HG03457 (cell line): ENCODE measurements at regions not wholly inside any gene's neighbourhood (a gene's known extent, or its start where the extent isn't known, plus 50 kb on each side); places are given as distances from the start of the nearest gene placed in this dataset.

Experiments
- ATAC-seq: cut with Tn5 transposase; IDR thresholded peaks from one replicate; pipeline ENCODE4 v1.9.1; 2021; ENCODE audit warnings: moderate number of reproducible peaks; ENCODE audit not compliant: unreplicated experiment

GRCh38 chr10:124346831-124347230 is 71.9 kb downstream of the OAT start:
- no peak for ATAC-seq

GRCh38 chr10:124345521-124345920 is 73.2 kb downstream of the OAT start:
- no peak for ATAC-seq

- no peak for ATAC-seq
Observed at GRCh38 chr10:124344931-124345330, 73.8 kb downstream of the OAT start.

GRCh38 chr10:124344266-124344590 is 74.5 kb downstream of the OAT start:
- ATAC-seq, result no peak

GRCh38 chr10:124343351-124344265 is 75.1 kb downstream of the OAT start:
- ATAC-seq, result no peak

DNA sequence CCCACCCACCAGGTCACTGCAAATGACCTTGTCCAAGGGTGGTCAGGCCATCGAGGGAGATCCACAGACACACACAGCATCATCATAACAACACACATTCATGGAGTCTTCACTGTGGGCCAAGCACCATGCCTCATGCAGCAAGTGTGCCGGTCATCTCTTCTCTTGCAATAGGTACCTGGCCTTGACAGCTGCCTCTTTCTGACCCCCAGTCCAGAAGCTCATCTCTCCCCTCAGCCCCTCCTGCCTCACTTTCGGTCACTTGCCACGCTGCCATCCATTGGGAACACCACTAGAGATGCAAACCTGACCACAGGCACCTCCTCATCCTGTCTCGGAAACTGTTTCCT is 75.9 kb downstream of the OAT start:
- no peak for ATAC-seq

GRCh38 chr10:124342136-124342820 is 76.4 kb downstream of the OAT start:
- no peak for ATAC-seq

DNA sequence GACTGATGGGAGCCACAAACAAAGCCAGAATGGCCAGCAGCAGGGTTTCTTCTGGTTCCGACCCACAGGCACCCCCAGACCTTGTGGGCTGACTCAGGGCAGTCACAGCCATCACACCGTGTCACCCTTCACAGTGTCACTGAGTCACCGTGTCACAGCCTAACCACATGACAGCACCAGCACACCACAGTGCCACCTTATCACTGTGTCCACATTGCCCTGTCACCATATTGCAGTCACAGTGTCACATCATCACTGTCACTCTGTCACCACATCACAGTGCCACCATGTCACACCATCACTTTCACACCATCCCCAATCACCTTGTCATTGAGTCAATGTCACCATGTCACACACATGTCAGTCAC is 77.0 kb downstream of the OAT start:
- ATAC-seq, result no peak

GRCh38 chr10:124340033-124340760 is 78.5 kb downstream of the OAT start:
- no peak for ATAC-seq

DNA sequence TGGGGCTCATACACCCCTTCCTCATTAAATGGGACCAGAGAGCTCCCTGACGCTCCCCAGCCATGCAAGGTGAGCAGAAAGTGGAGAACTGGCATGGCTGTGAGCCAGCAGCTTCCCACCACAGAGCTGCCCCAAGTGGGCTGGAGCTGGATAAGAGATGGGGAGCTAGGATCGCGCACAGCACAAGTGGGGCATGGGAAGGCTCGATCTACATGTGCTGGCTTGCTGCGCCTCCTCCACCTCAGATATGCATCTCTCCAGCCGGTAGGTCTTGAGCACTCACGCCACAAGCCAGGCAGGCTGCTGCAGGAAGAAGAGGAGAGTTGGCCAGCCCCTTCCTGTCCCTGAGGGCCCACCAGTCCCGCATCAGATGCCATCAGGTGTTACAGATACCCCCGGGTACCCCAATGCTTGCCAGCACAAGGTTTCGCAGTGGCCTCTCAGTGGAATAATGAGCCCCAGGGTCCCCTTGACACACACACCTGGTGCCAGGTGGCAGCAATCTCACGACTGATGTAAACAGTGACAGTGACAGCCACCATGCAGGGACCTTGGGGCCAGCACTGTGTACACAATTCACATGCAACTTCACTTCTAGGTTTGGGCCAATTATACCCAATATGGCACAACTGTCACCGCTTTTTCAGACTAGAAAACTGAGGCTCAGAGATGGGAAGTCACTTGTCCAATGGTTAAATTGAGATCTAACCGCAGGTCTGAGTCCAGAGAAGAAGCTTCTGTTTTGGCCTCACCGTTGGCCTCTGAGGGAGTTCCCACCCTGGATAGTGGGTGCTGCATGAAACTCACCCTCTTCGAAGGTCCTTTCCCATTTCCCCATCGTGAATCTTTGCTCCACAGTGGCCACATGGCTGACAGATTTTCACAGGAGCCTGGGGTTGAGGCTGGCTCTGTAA is 79.3 kb downstream of the OAT start:
- ATAC-seq, result no peak

DNA sequence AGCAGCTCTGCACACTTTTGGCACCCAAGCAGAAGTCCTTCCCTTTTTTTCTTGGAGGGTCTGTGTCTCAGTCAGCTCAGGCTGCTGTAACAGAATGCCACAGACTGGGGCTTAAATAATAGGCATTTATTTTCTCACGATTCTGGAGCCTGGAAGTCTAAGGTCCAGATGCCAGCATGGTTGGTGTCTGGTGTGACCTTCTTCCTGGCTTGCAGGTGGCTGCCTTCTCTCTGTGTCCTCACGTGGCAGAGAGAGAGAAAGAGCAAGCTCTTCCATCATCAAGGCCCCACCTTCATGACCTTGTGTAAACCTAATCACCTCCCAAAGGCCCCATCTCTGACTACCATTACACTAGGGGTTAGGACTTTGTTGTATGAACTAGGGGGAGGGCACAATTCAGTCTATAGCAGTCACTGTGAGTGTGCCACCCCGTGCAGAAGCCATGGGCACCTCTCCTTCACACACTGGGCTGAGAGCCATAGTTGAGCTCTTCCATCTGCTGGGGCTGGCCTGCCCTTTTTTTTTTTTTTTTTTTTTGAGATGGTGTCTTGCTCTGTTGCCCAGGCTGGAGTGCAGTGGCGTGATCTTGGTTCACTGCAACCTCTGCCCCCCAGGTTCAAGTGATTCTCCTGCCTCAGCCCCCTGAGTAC is 80.3 kb downstream of the OAT start:
- no peak for ATAC-seq

- ATAC-seq, result no peak
Observed at GRCh38 chr10:124336186-124336585, 82.5 kb downstream of the OAT start.

- no peak for ATAC-seq
Observed at GRCh38 chr10:124333931-124334330, 84.8 kb downstream of the OAT start.

DNA sequence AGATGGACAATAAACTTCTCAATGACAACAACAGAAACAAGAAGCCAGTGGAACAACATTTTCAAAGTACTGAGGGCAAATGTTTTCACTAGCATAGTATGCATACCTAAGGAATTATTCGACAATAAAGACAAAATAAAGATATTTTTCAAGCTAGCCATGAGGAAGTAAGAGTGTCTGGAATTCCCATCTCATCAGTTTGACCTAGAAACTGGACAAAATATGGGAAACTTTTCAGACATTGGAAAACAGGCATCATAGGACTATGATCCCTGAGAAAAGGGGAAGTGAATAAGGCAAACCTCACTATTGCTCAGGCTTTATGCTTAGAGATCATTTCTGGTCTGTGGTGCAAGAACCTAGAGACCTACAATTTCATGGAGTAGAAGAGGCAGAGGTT is 86.3 kb downstream of the OAT start:
- no peak for ATAC-seq

GRCh38 chr10:124329941-124330340 is 88.8 kb downstream of the OAT start:
- no peak for ATAC-seq

- ATAC-seq, result no peak
Observed at GRCh38 chr10:124329362-124329761, 89.4 kb downstream of the OAT start.

DNA sequence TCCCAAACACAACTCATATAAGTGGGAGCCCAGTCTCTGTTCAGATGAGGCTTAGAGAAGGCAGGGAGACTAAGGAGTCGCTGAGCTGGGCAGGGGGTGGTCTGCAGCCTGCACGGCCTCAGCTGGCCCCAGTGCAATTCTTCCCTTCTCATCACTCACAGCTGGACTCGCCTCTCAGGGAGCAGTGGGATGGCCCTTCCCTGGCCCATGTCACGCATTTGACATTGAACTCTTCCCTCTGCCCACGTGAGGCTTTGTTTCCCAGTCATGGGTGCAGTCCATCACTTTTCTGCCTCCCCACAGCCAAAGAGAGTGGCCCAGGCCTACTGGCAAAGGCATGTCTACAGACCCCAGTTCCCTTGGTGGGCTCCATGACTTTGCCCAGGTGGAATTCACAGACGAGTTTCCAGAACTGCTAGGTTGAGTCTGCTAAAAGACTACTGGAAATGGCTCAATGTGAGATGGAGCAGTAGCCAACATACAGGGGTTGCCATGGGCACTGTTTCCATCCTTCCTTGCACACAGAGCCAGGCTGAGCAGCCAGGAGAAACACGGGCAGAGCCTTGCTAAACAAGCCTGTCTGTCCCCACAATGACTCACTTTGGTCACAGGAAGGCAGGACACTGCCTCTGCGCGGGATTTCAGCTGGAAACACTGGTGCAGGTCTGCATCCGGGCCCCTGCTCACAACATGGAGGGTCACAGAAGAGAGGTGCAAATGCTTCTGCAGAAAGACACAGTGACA is 90.1 kb downstream of the OAT start:
- ATAC-seq, result no peak

GRCh38 chr10:124325998-124326636 is 92.6 kb downstream of the OAT start:
- no peak for ATAC-seq

GRCh38 chr10:124325633-124325914 is 93.1 kb downstream of the OAT start:
- ATAC-seq, result no peak
